GM13977 (cell line): ENCODE measurements at regions not wholly inside any gene's neighbourhood (a gene's known extent, or its start where the extent isn't known, plus 50 kb on each side); places are given as distances from the start of the nearest gene placed in this dataset.
"Not testable (repeated sequence)": the region's sequence is repeated elsewhere in the genome, so short reads cannot be mapped to it uniquely, and the experiment has no call there.

Source experiments
- DNase-seq: peaks from one replicate; pipeline ENCODE4 v3.0.0; 2012; ENCODE audit warnings: low spot score
- in situ Hi-C: fragments of 300-500 bp; cut with MboI; formaldehyde crosslinking; loops from one replicate; pipeline ENCODE4 v1.12.0; 2022; ENCODE audit warnings: low sequenced_read_pairs, low pct_unique_long_range_greater_than_20kb, mixed read lengths, inconsistent platforms; ENCODE audit not compliant: unreplicated experiment
- TF ChIP-seq, protein P1 (sequence below): IDR thresholded peaks from 2 replicates; pipeline ENCODE4 v1.5.1; 2012; ENCODE audit warnings: mild to moderate bottlenecking, control low read depth; ENCODE audit not compliant: insufficient read depth; ENCODE audit errors: extremely low read depth, missing control alignments

- in situ Hi-C loops: no loop called here
- no peak for DNase-seq
- TF ChIP-seq, protein P1, sequence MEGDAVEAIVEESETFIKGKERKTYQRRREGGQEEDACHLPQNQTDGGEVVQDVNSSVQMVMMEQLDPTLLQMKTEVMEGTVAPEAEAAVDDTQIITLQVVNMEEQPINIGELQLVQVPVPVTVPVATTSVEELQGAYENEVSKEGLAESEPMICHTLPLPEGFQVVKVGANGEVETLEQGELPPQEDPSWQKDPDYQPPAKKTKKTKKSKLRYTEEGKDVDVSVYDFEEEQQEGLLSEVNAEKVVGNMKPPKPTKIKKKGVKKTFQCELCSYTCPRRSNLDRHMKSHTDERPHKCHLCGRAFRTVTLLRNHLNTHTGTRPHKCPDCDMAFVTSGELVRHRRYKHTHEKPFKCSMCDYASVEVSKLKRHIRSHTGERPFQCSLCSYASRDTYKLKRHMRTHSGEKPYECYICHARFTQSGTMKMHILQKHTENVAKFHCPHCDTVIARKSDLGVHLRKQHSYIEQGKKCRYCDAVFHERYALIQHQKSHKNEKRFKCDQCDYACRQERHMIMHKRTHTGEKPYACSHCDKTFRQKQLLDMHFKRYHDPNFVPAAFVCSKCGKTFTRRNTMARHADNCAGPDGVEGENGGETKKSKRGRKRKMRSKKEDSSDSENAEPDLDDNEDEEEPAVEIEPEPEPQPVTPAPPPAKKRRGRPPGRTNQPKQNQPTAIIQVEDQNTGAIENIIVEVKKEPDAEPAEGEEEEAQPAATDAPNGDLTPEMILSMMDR: no peak
Measured at GRCh38 chr1:227486559-227486958, 76.8 kb upstream of the ZNF678 start.

GRCh38 chr1:227482023-227482299, 81.4 kb upstream of the ZNF678 start:
- no peak for DNase-seq
- in situ Hi-C loops: no loop called here
- TF ChIP-seq, protein P1: no peak

GRCh38 chr1:227474072-227474471, 89.3 kb upstream of the ZNF678 start:
- not testable (repeated sequence) for DNase-seq
- in situ Hi-C loops: loop anchor here (10.0 kb wide), 1 partner anchor 461 kb away; no protein-coding TSS in a partner anchor

GRCh38 chr1:227472772-227473171, 90.6 kb upstream of the ZNF678 start:
- in situ Hi-C loops: loop anchor here (10.0 kb wide), 1 partner anchor 462 kb away; no protein-coding TSS in a partner anchor
- no peak for DNase-seq
- TF ChIP-seq, protein P1: no peak

DNA sequence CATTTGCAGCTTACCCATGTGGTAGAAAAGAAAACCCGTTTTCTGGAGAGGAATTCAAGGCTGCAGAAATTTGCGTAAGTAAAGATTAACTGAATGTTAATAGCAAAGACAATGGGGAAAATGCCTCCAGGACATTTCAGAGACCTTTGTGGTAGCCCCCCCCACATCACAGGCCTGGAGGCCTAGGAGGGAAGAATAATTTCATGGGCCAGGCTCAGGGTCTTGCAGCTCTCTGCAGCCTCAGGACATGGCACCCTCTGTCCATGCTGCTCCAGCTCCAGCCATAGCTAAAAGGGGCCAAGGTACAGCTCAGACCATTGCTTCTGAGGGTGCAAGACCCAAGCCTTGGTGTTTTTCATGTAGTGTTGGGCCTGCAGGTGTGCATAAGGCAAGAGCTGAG, 92.7 kb upstream of the ZNF678 start:
- no peak for DNase-seq
- in situ Hi-C loops: loop anchor here (10.0 kb wide), 1 partner anchor 464 kb away; no protein-coding TSS in a partner anchor
- TF ChIP-seq, protein P1: no peak

- TF ChIP-seq, protein P1: no peak
- in situ Hi-C loops: loop anchor here (10.0 kb wide), 1 partner anchor 465 kb away; no protein-coding TSS in a partner anchor
- no peak for DNase-seq
Measured at GRCh38 chr1:227469708-227470107, 93.6 kb upstream of the ZNF678 start.

GRCh38 chr1:227466039-227466645, 97.2 kb upstream of the ZNF678 start:
- TF ChIP-seq, protein P1: no peak
- in situ Hi-C loops: no loop called here

More at GRCh38 chr1:227466039-227466645, 97.2 kb upstream of the ZNF678 start:
- DNase-seq: no peak
